Nephron (organoid): ENCODE measurements at regions not wholly inside any gene's neighbourhood (a gene's known extent, or its start where the extent isn't known, plus 50 kb on each side); places are given as distances from the start of the nearest gene placed in this dataset.

Source experiments
- H3K27ac Mint-ChIP-seq, 3 experiments: 2 replicates each; pipeline ENCODE4 v1.8.0; 2020; ENCODE audit warnings: mixed read lengths in 3 of 3, mild to moderate bottlenecking in 2 of 3, moderate library complexity in 1 of 3
- H3K27me3 Mint-ChIP-seq: 2 replicates; pipeline ENCODE4 v1.8.0; 2021; ENCODE audit warnings: low read depth, mild to moderate bottlenecking, moderate library complexity, mixed read lengths
- H3K36me3 Mint-ChIP-seq: 2 replicates; pipeline ENCODE4 v1.8.0; 2020; ENCODE audit warnings: low read depth, mixed read lengths
- H3K4me1 Mint-ChIP-seq: 2 replicates; pipeline ENCODE4 v1.8.0; 2020; ENCODE audit warnings: mixed read lengths
- H3K4me3 Mint-ChIP-seq, 3 experiments: 2 replicates each; pipeline ENCODE4 v1.8.0; 2020; ENCODE audit warnings: mild to moderate bottlenecking in 3 of 3, mixed read lengths in 3 of 3, moderate library complexity in 2 of 3
- H3K9me3 Mint-ChIP-seq: 2 replicates; pipeline ENCODE4 v1.8.0; 2020; ENCODE audit warnings: mixed read lengths
- TF ChIP-seq, protein P1 (sequence below), 3 experiments: fragments of 200-600 bp; sonication (generic); IDR thresholded peaks; one replicate each; pipeline ENCODE4 v1.5.0; 2021; ENCODE audit warnings: antibody characterized with exemption in 3 of 3; ENCODE audit not compliant: unreplicated experiment in 3 of 3

DNA sequence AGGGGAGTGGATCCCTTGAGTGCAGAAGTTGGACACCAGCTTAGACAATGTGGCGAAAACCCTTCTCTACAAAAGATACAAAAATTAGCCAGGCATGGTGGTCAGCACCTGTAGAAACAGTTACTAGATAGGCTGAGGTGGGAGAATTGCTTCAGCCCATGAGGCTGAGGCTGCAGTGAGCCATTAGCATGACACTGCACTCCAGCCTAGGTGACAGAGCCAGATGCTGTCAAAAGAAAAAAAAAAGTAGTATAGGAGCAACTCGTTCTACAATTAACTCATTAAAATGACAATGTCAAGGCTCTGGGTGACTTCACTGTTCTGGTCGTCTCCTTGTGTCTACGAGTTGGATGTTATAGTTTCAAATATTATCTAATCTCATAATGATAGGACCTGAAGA is 370.6 kb upstream of the NCAM2 start:
- Mint-ChIP-seq H3K4me1 (no peaks in the 10 kb centered on the region), H3K36me3 (no peaks in the 10 kb centered on the region), H3K9me3 (peaks cover 3% of the 10 kb centered on the region), H3K27ac (no peak overlapping the region), H3K27me3 (no peaks in the 10 kb centered on the region), H3K4me3 (no peak overlapping the region)
- TF ChIP-seq, protein P1, sequence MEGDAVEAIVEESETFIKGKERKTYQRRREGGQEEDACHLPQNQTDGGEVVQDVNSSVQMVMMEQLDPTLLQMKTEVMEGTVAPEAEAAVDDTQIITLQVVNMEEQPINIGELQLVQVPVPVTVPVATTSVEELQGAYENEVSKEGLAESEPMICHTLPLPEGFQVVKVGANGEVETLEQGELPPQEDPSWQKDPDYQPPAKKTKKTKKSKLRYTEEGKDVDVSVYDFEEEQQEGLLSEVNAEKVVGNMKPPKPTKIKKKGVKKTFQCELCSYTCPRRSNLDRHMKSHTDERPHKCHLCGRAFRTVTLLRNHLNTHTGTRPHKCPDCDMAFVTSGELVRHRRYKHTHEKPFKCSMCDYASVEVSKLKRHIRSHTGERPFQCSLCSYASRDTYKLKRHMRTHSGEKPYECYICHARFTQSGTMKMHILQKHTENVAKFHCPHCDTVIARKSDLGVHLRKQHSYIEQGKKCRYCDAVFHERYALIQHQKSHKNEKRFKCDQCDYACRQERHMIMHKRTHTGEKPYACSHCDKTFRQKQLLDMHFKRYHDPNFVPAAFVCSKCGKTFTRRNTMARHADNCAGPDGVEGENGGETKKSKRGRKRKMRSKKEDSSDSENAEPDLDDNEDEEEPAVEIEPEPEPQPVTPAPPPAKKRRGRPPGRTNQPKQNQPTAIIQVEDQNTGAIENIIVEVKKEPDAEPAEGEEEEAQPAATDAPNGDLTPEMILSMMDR (IDR thresholded peaks at IDR 0.05; ENCODE audit: unreplicated experiment in 3 of 3), result no peak

DNA sequence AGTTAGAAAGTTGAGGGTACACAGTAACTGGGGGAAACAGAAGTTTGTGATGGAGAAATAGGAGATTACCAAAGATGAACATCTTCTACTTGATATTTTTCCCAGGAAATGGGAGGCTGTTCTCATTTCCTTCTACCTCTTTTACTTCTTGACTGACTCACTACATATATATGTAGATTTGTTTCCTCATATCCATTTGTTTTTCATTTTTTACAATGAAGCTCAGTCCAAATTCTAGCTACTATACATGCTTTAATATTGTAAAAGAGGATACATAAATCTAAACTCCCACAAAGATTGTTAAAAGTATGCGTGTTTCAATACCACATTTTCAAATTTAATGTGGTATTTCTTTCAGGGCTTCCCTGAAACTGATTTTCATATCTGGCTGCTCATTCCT is 366.6 kb upstream of the NCAM2 start:
- H3K4me1 Mint-ChIP-seq, result no peaks in the 10 kb centered on the region
- no peak overlapping the region for H3K4me3 Mint-ChIP-seq
- H3K27ac Mint-ChIP-seq, result no peak overlapping the region
- H3K27me3 Mint-ChIP-seq, result no peaks in the 10 kb centered on the region
- H3K9me3 Mint-ChIP-seq, result no peaks in the 10 kb centered on the region
- no peaks in the 10 kb centered on the region for H3K36me3 Mint-ChIP-seq
- TF ChIP-seq, protein P1 (IDR thresholded peaks at IDR 0.05; ENCODE audit: unreplicated experiment in 3 of 3), result no peak

DNA sequence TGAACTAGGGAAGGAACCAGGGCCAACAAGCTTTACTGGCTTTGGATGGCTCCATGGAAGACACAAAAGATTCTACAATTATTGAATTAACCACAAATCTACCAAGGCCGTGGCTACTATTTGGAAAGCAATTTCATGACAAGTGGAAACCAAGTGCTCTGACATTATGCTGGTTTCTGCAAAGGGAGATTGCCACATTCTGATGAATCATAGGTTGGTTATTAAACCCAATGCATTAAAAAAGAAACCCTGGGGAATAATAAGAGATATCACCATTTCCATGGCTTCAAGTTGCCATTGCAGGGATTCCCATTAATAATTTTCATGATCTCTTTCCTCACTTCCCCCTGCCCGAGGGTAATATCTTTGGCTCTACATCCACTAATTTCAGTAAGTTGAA is 359.2 kb upstream of the NCAM2 start:
- TF ChIP-seq, protein P1 (IDR thresholded peaks at IDR 0.05; ENCODE audit: unreplicated experiment in 3 of 3), result no peak
- Mint-ChIP-seq H3K4me3 (no peak overlapping the region), H3K4me1 (no peaks in the 10 kb centered on the region), H3K36me3 (no peaks in the 10 kb centered on the region), H3K27me3 (no peaks in the 10 kb centered on the region), H3K9me3 (no peaks in the 10 kb centered on the region), H3K27ac (no peak overlapping the region)

DNA sequence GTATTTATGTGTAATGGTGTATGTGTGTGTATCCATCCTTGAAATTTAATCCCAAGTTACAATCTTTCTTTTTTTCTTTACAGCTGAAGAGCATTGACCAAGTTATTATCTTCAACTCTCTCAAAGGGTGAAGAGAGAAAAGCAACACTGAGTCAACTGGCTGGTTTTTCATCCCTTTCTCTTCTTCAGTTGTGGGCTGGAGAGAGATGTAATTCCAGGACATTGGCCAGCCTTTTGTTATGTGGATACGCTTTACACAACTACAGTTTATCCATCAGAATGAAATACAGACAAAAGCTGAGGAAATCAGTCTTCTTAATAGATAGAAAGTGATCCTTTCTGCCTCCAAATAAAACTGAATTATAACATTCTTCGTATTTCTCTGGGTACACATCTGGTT is 357.0 kb upstream of the NCAM2 start:
- TF ChIP-seq, protein P1 (IDR thresholded peaks at IDR 0.05; ENCODE audit: unreplicated experiment in 3 of 3), result no peak
- H3K36me3 Mint-ChIP-seq, result no peaks in the 10 kb centered on the region
- no peaks in the 10 kb centered on the region for H3K4me1 Mint-ChIP-seq
- H3K27me3 Mint-ChIP-seq, result no peaks in the 10 kb centered on the region
- no peaks in the 10 kb centered on the region for H3K9me3 Mint-ChIP-seq
- no peak overlapping the region for H3K27ac Mint-ChIP-seq
- H3K4me3 Mint-ChIP-seq, result no peak overlapping the region

DNA sequence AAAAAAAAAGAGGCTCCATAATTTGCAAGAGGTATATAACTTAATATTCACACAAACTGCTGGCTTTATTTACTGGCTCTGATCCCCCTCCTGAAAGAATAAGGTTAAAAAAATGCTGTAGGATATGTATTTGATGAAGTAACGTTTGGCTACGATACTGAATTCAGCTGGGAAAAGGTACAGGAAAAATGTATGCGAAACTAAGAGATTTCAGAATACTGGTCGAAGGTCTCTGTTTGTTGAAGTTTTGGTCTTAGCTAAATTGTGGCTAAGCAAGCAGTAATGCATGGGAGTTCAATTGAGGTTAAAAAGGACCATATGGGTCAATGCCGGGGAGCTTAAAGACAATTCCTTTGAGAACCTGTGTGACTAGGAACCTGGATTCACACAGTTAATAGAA is 355.5 kb upstream of the NCAM2 start:
- TF ChIP-seq, protein P1 (IDR thresholded peaks at IDR 0.05; ENCODE audit: unreplicated experiment in 3 of 3), result no peak
- no peak overlapping the region for H3K4me3 Mint-ChIP-seq
- H3K9me3 Mint-ChIP-seq, result no peaks in the 10 kb centered on the region
- H3K27me3 Mint-ChIP-seq, result no peaks in the 10 kb centered on the region
- H3K27ac Mint-ChIP-seq, result no peak overlapping the region
- no peaks in the 10 kb centered on the region for H3K4me1 Mint-ChIP-seq
- H3K36me3 Mint-ChIP-seq, result no peaks in the 10 kb centered on the region

DNA sequence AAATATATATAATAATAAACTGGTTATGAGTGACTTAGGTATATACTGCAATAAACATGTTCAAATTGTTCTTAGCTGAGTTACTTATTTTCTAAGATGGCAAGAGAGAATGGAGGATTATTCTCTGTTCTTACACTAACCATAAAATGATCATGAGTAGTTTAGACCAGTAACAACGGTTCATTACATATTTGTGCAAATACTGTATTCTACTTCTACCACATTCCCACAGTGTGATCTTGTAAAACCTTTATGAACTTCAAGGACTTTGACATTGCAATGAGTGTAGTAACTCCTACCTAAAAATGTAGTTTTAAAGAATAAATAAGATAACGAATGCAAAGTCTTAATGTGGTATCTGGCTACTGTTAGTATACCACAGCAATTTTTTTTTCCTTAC is 353.7 kb upstream of the NCAM2 start:
- Mint-ChIP-seq H3K27ac (no peak overlapping the region), H3K36me3 (no peaks in the 10 kb centered on the region), H3K4me1 (no peaks in the 10 kb centered on the region), H3K4me3 (no peak overlapping the region), H3K9me3 (no peaks in the 10 kb centered on the region), H3K27me3 (no peaks in the 10 kb centered on the region)
- TF ChIP-seq, protein P1 (IDR thresholded peaks at IDR 0.05; ENCODE audit: unreplicated experiment in 3 of 3), result no peak
